SK-N-SH (cell line): ENCODE measurements at regions not wholly inside any gene's neighbourhood (a gene's known extent, or its start where the extent isn't known, plus 50 kb on each side); places are given as distances from the start of the nearest gene placed in this dataset.

Source experiments
- CTCF ChIP-seq: fragments of 200-600 bp; sonication (generic); IDR thresholded peaks from 2 replicates; pipeline ENCODE4 v1.6.1; 2017; ENCODE audit warnings: antibody characterized with exemption, mild to moderate bottlenecking, moderate library complexity
- FOXJ3 ChIP-seq: sonication (generic); formaldehyde crosslinking; IDR thresholded peaks from 2 replicates; pipeline ENCODE4 v1.5.1; 2020; ENCODE audit warnings: mild to moderate bottlenecking, missing genetic modification reagents

- TF ChIP-seq FOXJ3 (CRISPR knock-in tag) (no peak), CTCF (no peak)
These were observed 196.4 kb upstream of the GMDS start for GRCh38 chr6:2441601-2442475.
